ENCODE measurements at regions not wholly inside any gene's neighbourhood (a gene's known extent, or its start where the extent isn't known, plus 50 kb on each side); places are given as distances from the start of the nearest gene placed in this dataset.

- no peak for TF ChIP-seq CTCF (IDR thresholded peaks at IDR 0.05; ENCODE audit: borderline replicate concordance, insufficient read depth, low read depth, low read length)
- H3K4me3 ChIP-seq (ENCODE audit: low read depth, low read length) = no peak overlapping the region
Observed at GRCh38 chr4:4671774-4672349, 130.0 kb upstream of the STX18 start.

DNA sequence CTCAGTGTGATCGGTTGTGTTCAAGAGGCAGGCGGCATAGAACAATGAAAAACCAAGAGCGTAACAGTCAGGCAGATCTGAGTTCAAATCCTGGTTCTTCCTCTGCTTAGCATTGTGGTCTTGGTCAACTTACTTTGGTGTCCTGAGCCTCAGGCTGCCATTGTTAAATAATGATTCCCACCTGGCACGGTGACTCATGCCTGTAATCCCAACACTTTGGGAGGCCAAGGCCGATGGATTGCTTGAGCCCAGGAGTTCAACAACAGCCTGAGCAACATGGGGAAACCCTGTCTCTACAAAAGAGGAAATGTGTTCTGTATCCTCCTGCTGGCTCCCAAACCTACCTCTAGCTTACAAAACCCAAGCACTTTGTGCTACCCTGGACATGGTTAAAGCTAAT lies 129.0 kb upstream of the STX18 start:
- TF ChIP-seq CTCF (IDR thresholded peaks at IDR 0.05; ENCODE audit: borderline replicate concordance, insufficient read depth, low read depth, low read length) = no peak

DNA sequence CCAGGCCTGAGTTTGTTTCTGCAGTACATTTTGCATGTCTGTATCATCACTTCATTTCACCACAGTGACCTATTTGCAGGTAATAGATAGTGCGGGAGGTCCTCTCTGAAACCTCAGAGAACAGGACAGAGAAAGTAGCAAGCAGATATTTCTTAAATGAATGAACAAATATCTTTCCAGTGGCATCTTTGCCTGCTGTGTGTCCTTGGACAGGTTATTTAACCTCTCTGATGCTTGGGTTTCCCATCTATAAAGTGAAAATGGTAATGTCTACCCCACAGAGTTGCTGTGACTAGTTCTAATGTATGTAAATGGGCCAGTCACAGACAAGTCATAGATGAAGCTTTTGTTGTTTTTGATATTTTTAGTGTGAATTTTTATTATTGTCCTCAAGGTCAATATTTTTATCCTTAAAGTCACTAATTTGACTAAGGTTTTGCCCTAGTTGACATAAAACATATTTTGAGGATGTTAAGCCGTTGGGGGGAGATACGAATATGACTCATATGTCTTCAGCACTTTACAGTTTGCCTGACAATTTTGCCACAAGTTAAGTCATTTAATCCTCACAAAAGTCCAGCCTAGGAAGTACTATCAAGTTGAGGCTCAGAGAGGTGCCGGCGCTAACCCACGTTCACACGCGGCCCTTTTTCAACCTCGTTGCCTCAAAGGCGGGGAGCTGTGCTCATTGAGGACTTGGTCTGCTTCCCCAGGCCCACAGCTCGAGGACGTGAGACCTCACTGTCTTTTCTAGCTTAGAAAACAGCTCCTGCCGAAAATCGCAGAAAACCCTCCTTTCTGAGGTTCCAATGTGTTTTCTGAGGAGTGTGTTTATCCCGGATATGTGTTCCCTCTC lies 126.7 kb upstream of the STX18 start:
- TF ChIP-seq CTCF (IDR thresholded peaks at IDR 0.05; ENCODE audit: borderline replicate concordance, insufficient read depth, low read depth, low read length) = no peak
- no peak overlapping the region for H3K4me3 ChIP-seq (ENCODE audit: low read depth, low read length)

More for the DNA sequence above, 129.0 kb upstream of the STX18 start:
- H3K4me3 ChIP-seq (ENCODE audit: low read depth, low read length) = no peak overlapping the region

DNA sequence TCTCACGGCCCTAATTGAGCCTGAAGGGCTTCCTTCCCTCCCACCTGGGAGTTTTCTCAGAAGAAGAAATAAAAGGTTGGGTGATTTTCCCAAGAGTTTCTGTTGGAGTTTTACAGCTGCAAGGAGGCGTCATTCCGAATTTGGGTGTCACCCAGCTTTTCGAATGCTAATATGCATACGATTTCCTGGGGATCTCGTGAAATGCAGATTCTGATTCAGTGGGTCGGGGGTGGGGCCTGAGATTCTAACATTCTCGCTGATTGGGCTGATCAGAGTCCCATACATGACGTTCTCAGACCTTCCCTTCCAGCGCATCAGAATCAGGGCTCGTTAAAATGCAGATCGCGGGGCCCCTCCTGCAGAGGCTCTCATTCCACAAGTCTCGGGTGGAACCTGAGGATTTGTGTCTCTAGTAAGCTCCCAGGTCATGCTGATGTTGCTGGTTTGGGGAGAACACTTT lies 125.8 kb upstream of the STX18 start:
- no peak overlapping the region for H3K4me3 ChIP-seq (ENCODE audit: low read depth, low read length)
- TF ChIP-seq CTCF (IDR thresholded peaks at IDR 0.05; ENCODE audit: borderline replicate concordance, insufficient read depth, low read depth, low read length) = no peak

GRCh38 chr4:4666693-4667621 lies 125.1 kb upstream of the STX18 start:
- H3K4me3 ChIP-seq (ENCODE audit: low read depth, low read length) = no peak overlapping the region
- TF ChIP-seq CTCF (IDR thresholded peaks at IDR 0.05; ENCODE audit: borderline replicate concordance, insufficient read depth, low read depth, low read length) = no peak

DNA sequence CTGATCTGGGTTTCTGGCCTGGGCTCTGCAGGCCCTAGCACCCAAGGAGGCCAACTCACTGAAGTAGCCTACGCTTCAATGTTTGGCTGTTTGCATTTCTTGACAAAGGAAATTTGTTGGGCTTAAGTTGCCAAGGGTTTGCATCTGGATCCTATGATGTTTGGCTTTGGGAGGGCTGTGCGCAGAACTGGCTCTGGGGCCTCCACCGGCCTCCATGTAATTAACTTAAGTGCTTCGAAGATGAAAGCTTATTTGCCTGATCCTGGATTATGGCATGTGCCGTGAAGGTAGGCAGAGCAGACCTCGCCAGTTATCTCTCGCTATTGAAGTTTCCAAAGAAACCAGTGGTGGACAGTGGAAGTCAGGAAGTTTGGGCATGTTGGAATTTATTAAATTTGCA lies 124.3 kb upstream of the STX18 start:
- TF ChIP-seq CTCF (IDR thresholded peaks at IDR 0.05; ENCODE audit: borderline replicate concordance, insufficient read depth, low read depth, low read length) = no peak
- no peak overlapping the region for H3K4me3 ChIP-seq (ENCODE audit: low read depth, low read length)

Data from GM12875 (cell line).